ENCODE measurements at regions not wholly inside any gene's neighbourhood (a gene's known extent, or its start where the extent isn't known, plus 50 kb on each side); places are given as distances from the start of the nearest gene placed in this dataset.

GRCh38 chr2:236656166-236656565 lies 86.5 kb downstream of the ACKR3 start:
- DNase-seq, result no peak

- no peak for DNase-seq
These were observed 87.1 kb downstream of the ACKR3 start for GRCh38 chr2:236656721-236657120.

DNA sequence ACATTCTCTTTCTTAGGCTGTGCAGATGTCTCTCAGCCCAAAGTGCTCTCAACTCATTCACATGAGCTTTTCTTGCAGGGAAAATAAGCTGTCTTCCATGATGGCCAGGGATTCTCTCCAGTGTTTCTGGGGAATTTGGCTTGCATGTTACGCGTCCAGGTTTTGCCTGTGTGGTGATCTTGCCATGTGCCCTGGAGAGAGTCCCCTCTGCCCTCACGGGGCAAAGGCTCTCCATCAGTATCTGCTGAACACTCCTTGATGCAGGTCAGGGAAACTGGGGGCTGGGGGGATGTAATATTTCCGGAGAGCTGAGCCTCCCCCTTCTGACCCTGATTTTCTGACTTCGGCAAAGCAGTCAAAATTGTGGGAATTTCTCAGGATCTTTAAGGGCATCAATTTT lies 87.6 kb downstream of the ACKR3 start:
- DNase-seq, result no peak

DNA sequence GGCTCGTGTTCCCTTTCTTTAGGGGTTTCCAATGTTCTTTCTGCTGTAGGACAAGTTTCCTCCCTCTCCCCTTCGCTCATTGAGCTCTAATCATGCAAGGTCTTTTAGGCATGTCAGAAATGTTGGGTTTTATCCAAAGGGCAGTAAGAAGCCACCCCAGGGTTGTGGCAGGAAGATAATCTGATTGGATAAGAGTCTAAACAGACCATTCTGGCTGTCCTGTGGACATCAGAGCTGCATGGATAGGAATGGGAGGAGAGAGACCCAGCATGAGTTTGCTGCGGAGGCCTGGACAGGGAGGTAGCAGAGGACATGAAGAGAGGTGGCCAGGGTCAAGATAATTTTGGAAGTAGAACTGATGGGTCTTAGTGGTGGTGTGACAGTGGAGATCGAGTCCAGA lies 88.2 kb downstream of the ACKR3 start:
- no peak for DNase-seq

- DNase-seq, result no peak
These were observed 89.5 kb downstream of the ACKR3 start for GRCh38 chr2:236658974-236659757.

GRCh38 chr2:236659758-236660150 lies 90.1 kb downstream of the ACKR3 start:
- no peak for DNase-seq

GRCh38 chr2:236661061-236661761 lies 91.6 kb downstream of the ACKR3 start:
- no peak for DNase-seq

DNA sequence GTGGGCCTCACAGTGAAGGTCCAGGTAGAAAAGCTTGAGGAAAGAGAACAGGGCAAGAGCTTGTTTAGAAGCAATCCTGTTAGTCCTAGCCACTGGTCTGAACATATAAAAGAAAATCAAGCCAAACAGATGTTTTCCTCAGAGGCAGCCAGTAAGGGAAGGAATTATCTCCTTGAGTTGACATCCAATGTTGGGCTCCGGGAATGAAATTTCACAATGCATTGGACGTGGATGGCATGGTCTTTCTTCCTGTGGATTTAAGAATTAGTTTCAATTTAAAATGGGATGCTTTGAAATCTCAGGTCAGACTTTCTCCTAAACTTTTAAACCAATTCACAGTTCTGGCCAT lies 92.1 kb downstream of the ACKR3 start:
- DNase-seq, result no peak

DNA sequence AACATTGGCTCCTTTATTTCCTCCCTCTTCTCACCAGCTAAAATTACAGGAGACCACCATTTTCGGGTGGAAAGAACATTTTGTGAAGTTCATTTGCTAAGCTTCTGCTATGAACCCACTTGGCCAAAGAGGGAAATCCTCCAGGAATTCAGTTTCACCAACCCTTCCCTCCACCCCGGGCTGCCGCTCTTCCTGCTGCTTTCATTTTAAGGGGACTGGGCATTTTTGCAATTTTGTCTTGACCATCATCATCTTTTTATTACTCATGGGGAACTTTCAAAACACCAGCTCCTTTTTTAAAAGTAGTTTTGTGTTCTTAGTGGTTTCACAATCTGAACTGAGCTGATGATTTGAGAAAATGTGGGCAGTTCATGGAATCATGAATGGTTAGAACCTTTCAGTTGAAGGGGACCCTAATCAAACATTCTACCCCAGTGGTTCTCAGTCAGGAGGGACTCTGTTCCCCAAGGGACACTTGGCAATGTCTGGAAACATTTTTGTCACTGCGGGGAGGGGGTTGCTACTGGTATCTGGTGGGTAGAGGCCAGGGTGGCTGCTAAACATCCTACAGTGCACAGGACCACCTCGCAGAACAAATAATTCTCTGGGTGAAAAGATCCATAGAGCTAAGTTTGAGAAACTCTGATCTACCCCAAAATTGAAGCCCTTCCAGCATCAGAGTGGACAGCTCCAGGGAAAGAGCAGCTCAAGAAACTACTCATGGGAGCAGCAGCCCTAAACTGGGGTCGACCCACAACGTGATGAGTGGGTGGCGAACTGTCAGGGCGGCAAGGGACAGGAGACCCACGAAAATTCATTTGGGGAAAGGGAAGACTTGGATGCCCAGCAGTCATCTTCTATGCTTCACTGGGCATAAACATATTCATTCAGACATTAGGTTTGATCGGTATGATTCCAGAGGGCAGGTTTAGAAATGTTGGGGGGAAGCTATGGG lies 92.9 kb downstream of the ACKR3 start:
- no peak for DNase-seq

DNA sequence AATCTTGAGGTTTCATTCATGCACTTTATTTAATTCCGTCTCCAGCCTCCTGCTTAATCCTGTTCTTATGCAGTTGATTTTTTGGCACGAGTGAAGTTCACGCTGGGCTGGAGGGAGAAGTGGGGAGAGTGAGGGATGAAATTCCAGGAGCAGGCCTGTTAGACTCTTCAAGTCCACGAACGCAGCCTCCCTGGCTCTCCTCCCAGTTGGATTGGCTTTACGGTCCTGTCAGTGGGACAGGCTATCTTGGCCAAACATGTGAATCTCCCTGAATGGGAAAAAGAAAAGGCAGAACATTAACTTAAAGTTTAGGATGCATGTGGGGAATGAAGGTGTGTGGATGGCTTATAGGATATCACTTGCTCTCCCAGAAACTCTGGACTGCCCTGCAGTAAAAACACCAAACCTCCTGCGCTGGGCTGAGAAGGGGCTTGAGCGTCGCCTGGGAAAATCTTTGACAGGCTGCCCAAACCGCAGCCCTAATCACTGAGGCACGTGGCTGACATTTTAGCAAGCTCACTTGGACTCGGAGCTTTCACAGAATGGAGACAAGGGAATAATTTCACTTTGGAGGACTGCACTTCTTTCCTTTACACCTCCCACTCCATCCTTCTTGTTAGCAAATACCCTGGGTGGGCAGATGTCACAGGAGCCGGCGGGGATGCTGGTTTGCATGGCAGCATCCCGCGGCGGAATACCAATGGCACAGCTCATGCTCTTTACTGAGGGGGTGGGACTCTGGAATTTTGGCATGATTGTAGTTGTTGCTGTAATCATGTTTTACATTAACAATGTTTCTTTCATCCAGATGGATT lies 93.9 kb downstream of the ACKR3 start:
- no peak for DNase-seq

- DNase-seq, result no peak
These were observed 94.5 kb downstream of the ACKR3 start for GRCh38 chr2:236664136-236664535.

- DNase-seq, result no peak
These were observed 95.5 kb downstream of the ACKR3 start for GRCh38 chr2:236665101-236665500.

GRCh38 chr2:236665572-236666118 lies 96.0 kb downstream of the ACKR3 start:
- no peak for DNase-seq

GRCh38 chr2:236666646-236667204 lies 97.1 kb downstream of the ACKR3 start:
- no peak for DNase-seq

- DNase-seq, result no peak
These were observed 97.9 kb downstream of the ACKR3 start for GRCh38 chr2:236667526-236667925.

DNA sequence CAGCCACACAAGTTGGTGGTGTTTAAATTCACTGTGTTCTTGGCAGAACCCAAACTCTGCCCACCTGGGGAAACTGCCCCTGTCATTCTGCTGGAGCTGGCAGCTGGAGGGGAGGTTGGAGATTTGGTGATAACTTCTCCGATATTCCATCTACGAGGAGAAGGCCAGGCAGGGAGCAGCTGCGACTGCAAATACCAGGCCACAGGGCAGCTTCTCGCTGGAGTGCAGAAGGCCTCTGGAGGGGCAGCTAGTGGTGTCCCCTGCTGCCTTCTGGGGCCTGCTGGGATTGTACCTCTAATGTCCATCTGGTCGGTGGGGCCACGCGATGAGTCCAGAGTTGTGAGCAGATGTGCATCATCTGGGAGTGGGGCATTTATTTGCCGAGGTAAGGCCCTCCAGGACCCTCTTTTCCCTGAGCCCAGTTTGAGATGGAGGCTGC lies 98.9 kb downstream of the ACKR3 start:
- DNase-seq, result no peak

DNA sequence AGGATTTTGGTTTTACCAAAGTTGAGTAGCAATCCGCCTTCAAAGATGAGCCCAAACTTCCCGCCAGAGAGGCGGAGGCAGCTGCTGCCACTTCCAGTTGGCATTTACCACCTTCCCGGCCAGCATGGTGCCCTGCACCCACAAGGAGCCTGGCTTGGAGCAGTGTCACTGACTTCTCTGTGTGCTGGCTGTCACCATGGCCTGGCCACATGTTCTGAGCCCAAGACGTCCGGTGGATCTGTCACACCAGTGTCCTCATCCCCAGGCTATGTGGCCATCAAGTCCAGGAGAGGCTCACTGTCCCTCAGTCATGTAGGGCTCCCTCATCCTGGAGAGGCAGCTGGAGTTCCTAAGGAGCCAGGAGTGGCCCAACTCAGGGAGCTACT lies 100.6 kb downstream of the ACKR3 start:
- DNase-seq, result no peak

DNA sequence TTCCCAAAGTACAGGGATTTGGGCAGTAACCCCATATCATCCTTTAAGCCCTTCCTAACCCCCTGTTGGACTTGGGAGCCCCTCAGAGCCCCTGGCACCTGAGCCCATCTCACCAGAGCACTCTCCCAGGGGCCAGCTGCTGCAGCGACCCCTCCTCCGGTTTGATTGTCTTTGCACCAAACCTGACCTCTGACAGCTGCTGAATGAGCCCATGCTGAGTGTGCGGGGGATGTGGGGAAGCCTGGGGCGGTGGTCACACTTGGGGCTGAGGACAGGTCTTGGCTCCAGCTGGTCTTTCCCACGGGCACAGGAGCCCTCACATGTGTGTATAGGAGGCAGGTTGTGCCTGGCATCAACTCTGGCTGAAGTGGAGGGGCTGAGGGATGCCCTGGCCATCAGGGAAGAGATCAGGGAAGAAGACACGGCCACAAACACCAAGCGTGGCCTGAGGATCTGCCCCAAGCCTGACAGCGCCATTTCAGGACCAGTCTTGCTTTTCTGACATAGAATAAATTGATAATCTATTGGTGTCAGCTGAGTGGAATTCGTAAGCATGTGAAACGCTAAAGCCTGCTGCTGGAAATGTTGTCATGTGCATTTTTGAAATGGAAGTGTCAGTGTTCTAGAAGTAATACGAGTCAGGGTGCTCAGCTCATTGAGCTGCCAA lies 102.4 kb downstream of the ACKR3 start:
- DNase-seq, result no peak

DNA sequence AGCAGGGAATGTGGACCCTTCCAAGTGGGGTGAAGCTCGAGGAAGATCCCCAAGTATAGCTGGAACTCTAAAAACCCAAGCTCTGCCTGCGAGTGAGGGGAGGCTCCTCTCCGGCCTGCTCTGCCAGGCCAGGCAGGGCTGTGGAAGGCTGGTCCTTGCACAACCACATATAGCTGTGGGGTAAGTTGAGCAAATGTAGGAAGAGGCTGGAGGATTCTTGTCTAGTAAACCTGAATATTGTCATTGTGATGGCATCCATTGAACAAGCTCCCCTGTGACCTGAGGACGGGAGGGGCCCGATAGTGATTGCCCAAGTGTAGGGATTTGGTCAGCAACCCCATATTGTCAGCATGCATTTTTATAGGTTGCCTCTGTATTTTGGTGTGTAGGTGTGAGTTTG lies 103.0 kb downstream of the ACKR3 start:
- no peak for DNase-seq

DNA sequence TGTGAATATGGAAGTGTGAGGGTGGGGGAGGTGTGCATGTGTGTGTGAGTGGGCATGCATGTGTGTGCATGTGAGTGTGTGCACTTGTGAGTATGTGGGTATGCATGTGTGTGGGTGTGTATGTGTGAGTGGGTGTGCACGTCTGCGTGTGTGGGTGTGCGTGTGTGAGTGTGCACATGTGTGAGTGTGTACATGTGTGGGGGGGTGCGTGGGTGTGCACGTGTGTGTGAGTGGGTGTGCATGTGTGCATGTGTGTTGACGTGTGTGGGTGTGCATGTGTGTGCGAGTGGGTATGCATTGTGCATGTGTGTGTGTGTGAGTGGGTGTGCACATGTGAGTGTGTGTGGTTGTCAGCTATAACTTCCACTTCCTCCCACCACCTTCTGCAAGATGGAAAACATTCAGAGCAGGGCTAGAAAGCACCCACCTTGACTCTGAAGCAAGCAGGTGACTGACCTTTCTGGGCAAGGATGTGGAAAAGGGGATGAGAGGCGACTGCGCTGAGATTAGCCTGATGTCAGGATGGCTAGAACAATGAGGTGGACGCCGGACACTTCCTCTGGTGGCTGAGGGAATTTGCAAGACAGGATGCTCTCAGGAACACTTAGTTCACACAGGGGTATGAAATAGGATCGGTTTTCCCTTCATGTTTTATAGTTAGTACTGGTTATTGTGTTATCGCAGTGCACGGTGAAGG lies 103.6 kb downstream of the ACKR3 start:
- no peak for DNase-seq

DNA sequence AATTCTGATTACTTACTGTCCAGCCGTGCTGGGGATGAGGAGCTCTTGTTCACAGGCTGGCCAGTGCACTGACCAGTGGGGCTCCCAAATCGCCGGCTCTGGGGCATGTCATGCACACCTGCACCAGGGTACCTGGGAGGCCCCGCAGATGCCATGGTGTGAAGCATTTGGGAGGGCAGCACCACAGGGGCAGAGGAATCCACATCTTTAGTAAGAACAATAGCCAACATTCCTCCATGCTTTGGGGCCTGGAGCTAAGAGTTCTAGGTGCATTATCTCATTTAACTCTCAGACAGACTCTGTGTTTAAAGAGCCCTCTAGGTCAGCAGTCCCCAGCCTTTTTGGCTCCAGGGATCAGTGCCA lies 104.2 kb downstream of the ACKR3 start:
- no peak for DNase-seq
